NOMO-1 treated with DMSO at 0.1 percent for 48 hours (cell line): ENCODE measurements at regions not wholly inside any gene's neighbourhood (a gene's known extent, or its start where the extent isn't known, plus 50 kb on each side); places are given as distances from the start of the nearest gene placed in this dataset.
"Not testable (repeated sequence)": the region's sequence is repeated elsewhere in the genome, so short reads cannot be mapped to it uniquely, and the experiment has no call there.

Experiments
- DNase-seq: peaks from one replicate; lab custom pipeline; 2025; ENCODE audit not compliant: unreplicated experiment; lab: John Stamatoyannopoulos, UW

DNA sequence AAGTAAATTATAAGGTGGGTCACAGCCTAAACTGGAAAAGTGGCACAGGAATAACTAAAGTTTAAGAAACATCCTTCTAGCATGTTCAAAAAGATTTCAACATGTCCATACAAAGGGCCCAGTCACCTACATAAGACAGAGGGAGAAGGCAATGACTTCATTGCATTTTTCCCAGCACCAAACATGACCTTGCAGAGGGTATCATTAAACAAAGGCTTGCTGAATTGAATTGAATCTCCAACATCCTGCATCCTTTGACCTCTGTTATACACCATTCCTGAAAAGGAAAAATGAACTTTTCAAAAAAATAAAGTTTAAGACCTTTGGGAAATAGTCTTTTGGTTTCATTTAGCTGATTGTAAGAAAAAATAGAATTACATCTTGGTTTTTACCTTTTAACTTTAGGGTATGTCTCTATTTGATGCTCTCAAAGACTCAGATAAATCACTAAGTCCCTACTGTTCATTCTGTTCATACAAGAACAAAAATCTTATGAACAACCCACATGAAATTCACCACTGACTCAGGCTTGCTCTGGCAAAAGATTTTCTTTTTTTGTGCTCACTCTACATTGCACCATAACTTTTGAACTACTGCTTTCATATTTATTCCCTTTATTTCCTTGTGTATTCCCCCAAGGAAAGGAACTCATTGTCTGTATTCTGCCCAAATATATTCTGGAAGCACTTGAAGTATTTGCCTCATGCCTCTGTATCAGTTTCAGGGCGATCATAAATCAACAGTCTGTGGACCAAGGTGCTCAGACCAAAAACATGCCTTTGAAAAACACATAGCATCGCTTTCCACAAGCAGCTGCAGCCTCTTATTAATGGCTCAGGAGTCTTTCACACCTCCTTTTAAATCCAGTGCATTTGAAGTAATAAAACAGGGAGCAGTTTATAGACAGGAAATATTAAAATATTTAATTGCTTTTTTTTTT, 121.7 kb downstream of the DUSP6 start:
- no peak for DNase-seq

DNA sequence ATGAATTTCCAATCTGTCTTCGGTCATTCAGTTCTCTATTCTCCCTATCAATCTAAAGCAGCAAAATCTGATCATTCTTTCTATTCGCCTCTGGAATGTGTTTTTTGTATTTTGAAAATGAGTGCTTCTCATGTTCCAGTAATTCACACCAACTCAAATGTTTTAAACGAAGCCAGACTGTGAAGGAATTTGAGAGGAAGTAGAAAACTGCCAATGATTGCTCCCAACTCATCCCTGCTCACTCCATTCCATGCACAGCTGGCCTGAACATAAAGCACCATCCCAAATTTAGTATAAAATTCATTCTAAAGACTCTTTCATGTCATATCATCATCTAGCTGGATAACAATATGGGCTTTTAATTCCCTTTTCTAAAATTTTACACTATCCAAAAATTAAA, 123.8 kb downstream of the DUSP6 start:
- no peak for DNase-seq

DNA sequence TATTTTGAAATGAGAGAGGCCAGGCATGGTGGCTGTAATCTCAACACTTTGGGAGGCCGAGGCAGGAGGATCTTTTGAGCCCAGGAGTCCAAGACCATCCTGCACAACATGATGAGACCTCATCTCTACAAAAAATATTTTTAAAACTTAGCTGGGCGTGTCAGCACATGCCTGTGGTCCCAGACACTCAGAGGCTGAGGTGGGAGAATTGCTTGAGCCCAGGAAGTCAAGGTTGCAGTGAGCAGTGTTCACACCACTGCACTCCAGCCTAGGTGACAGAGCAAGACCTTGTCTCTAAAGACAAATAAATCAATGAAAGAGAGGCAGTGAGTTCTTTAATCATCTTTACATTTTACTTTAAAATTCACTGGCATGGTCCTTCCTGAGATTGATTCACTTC, 124.5 kb downstream of the DUSP6 start:
- DNase-seq, result no peak

DNA sequence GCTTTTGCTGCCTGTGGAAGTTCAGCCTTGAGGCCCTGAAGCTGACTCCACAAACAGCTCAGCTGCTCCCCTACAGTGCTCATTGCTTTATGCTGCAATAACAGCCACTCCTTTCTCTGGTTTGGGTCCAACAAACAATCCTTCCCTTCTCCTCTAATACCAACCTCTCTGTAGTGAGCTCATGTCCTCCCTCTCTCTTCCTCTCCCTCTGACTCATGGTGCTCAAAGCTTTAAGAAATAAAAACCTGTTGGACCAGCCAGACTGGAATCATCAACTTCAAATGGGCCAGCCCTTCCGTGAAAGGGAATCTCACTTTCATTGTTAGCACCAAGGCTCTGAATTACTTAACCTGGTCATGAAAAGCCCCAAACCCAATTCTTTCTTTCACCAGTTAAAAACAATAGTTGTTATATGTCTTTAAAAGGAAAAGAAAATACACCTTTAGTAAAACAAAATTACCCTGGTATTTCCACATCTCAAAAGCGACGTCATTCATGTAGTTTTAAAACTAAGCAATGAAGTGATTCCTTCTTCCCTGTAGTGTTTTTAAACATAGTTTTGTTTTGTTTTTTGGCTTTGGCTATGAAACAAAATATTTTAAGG, 126.4 kb downstream of the DUSP6 start:
- peak; percentile 1 for DNase-seq

DNA sequence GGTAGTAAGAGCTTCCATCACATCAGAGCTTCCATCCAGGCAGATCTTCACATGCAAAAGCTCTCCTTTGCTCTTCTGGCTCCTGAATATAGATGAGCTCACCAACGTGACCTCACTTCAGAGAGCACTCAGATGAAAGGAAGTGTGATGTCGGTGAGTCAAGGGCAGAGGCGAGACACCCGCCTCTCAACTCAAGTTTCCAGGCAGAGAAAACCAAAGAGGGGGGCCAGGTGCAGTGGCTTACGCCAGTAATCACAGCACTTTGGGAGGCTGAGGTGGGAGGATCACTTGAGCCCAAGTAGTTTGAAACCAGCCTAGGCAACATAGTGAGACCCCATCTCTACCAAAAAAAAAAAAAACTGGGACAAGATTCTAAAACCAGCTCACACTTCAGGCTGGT, 126.9 kb downstream of the DUSP6 start:
- no peak for DNase-seq

DNA sequence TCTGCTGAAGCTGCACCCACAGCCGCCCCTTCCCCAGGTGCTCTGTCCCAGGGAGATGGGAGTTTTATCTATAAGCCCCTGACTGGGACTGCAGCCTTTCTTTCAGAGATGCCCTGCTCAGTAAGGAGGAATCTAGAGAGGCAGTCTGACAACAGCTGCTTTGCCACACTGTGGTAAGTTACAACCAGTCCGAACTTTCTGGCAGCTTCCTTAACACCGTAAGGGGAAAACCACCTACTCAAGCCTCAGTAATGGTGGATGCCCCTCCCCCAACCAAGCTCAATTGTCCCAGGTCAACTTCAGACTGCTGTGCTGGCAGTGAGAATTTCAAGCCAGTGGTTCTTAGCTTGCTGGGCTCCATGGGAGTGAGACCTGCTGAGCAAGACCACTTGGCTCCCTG, 129.7 kb downstream of the DUSP6 start:
- not testable (repeated sequence) for DNase-seq

DNA sequence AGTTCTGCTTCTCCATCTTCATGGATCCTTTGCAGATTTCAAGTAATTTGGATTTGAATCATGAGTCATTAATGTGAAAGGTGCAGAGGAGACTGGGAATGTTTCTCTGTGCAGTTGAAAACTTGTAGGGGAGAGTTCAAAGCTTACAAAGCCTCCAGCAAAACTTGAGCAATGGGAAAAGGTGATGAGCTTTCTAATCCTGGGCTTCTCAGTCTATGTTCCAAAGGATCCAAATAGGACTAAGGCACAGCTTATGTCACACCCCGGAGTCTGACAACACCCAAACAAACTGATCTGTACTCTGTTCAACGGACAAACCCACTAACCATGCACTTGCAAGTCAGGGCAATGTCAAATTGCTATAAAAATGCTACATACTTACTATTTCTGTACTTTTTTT, 134.8 kb downstream of the DUSP6 start:
- no peak for DNase-seq

DNA sequence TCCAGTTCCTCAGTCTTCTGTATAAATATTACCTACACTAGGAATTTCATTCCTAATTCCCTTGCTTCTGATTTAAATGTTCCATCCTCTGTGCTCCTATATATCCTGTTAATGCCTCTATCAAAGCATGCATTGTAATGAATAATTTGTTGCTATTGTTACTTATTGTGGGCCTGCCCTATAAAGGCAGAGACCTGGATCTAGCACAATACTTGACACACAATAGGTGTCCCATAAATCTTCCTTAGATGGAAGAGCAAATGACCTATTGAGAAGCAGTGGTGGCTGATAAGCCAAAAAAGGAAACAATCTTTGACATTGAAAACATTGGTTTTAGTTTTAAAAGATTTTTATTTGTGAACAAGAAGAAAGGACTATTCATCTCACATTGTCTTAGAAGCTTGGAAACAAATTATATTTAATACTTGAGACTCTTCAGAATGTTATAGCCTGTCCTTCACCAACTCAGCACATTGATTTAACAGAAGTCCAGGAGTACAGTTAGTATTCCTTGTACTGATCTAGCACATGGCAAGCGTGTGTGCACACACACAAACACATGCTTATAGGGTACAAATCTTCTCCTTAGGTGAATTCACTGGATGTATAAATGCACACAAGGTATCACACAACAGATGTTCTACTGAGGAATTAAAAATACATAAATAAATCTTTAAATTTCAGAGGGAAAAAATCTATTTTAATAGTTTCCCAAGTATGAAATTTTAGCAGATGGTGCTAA, 135.9 kb downstream of the DUSP6 start:
- DNase-seq, result no peak

DNA sequence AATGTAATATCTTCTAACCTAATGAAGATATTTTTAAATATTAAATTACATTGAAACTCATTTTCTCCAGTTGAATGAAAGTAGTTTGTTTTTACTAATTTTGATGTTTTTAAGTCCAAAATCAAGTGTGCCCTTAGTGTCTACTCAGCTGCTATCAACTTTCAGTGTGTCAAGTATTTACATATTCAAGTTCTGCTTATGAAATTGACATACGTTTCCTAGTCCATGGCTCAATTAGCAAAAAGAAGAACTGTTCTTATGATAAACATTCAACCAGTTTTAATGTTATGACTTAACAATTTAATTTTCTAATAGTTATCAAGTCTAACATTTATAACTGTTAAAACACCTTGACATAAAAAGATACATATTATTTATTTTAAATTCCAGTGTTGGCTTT, 137.1 kb downstream of the DUSP6 start:
- peak; percentile 70 for DNase-seq

DNA sequence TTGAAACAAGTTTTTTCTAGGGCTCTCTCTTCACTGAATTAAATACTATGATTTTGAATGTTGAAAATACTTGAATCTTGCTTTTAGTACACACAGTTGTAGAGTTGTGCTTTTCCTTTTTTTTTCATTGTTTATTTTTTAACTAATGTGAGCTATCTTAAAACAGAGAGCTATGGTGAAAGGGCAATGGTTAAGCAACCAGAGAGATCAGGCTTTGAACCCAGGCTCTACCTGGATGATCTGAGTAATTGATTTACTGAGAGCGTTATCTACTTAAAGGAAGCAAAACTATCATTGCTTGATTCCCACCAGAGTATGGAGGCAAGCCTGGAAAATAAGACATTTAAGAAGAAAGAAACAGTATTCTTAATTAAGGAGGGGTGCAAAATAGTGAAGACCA, 138.6 kb downstream of the DUSP6 start:
- DNase-seq, result no peak

DNA sequence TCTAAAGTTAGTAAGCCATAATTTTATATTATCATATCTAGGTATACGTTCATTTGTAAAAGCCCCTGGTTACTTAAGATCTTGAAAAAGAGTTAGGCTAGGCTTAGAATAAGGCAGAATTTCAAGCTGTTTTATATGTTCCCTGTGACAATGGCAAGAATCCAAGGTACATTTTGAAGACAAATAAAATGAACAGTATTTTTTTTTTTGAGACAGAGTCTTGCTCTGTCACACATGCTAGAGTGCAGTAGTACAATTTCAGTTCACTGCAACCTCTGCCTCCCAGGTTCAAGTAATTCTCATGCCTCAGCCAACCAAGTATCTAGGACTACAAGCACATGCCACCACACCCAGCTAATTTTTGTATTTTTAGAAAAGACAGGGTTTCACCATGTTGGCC, 139.2 kb downstream of the DUSP6 start:
- no peak for DNase-seq

DNA sequence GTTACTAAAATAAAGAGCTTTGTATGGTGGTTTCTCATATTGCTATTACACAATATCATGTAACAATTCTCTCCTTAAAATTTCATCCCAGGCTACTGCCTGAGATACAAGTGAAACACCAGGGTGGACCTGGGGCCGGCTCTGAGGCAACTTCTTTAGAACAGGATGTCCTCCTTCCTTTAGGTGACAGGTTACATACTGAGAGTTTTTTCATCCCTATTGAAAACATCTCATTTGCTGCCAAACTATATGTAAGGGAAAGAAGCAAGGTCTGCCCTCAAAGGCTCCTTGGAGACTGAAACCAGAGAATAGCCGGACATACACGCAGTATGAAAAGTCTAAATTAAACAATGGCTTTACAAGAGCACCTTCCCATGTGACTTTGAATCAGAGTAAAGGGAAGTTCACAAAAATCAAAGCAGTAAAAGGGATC, 139.9 kb downstream of the DUSP6 start:
- peak; percentile 8 for DNase-seq

DNA sequence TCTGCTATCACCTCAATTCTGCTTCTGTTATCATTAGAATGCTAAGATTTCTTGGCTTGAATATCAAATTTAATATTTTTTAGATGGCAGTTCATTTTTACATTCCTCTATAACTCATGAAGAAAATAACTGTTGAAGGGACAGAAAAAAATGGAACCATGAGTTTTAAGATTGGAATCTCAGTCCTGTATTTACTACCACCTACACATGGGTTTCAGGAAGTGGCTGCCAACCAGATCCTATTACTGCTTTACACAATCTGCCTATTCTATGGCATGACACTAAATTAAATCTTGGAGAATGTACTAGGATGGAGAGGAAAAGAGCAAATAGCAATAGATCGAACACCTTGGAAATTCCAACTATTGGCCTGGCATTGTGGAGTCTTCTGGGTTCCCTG, 140.8 kb downstream of the DUSP6 start:
- DNase-seq, result no peak

DNA sequence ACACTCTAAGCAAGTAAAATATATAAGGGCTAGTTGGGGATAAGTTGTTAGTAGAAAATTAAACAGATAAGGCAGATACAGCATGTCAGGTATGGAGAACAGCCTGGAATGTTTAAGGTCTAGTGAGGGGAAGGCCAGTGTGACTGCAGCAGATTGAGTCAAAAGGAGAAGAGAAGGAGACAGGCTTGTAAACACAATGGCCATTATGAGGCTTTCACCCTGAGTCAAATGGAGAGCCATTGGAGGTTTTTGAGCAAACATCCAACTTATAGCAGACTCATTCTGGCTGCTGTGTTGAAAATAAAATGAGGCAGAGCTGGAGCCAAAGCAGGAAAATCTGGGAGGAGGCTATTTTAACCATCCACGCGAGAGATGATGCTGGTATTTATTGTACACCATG, 142.0 kb downstream of the DUSP6 start:
- no peak for DNase-seq

DNA sequence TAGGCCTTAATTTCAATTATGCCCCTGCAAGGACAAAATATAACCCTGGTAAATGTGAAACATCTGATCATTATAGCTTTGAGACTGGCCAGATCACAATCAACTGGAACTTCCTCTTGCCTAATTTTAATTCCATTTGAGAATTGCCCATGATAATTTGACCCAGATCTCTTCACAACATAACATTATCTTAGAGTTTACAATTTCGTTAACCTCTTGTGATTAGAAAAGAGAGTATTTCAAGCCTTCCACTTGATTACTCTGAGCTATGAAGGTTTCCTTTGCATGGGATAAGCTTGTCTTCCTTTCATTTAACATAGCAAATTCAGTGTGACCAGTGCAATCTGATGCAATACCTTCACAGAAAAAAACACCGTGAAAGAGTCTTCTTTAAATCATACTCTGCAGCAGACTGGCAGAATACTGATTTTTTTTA, 143.6 kb downstream of the DUSP6 start:
- DNase-seq, result peak; percentile 41

DNA sequence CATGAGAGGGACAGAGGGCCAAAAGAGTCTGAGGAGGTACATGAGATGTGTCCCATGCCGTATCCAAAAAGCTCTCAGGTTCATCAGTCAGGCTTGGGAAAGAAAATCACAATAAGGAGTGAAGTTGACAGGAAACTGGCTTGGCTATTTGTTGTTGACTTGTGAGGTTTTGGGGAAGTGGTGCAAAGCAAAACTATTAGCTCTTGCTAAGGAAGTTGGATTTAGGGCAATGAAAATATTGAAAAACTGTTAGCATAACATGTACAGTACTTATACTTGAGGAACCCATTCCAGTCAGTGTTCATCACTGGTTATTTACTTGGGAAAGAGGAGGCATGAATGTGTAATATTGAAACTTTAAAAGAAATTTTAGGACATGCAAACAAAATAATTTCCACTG, 145.9 kb downstream of the DUSP6 start:
- DNase-seq, result peak; percentile 44

DNA sequence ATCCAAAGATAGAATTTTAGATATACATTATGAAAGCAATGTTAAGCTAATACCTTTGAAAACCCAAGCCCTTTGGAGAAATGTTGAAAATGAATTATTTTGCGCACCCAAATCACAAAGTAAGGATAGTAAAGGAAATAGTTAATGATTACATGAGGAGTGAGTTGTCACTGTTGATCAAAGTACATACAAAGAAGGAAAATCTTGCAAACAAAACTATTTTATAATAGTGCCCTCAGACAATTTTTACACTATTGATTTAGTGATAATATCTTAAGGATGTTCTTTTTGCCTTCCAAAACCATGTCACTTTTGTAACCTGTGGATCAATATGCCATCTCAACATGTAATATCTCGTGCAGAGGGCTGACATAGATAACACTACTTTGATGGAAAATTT, 146.8 kb downstream of the DUSP6 start:
- DNase-seq, result no peak

DNA sequence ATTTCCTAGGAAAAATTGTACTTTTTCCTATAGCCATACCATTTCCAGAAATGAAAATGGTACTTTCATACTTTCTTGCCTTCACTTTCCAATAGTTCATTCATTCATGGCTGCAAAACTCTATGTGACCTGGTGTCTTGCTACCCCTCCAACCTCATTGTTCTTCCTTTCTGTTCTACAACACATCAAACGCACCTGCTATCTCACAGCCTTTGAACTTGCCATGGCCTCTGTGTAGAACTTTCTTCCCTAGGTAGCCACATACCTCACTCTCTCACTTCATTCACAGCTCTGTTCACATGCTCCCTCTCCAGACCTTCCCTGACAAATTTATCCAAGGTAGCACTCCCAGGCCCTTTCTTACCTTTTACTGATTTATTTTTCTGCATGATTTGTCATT, 149.2 kb downstream of the DUSP6 start:
- DNase-seq, result no peak

DNA sequence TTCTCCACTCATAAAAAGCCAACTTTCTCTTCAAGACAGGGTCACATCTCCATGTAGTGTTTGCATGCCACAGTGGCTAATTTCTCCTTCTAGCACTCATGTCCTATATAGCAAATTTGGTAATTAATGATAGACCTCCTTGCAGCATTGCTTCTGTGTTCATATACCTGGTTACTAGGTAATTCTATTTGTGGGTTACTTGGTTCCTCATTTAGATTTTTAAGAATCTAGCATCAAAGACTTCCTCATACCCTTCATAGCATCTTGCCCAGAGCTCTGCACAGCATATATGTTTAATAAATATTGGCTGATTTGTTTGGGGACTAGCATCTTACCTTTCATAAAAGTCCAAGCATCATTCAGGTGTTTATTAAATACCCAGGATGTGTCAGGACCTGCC, 152.1 kb downstream of the DUSP6 start:
- DNase-seq, result peak; percentile 41

DNA sequence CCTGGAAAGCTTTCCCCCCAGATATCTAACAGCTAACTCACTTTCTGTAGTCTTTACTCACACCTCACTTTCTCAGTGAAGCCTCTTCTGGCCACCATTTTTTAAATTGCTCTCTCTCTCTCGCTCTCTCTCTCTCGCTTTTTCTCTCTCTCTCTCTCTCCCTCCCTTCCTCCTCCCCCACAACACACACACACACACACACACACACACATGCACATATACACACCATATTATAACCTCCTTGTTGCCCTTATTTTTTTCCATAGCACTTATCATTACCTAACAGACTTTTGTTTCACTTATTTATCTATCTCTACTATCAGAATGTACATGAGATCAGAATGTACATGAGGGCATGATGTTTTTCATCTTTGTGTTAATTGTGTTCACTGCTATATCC, 156.8 kb downstream of the DUSP6 start:
- no peak for DNase-seq

DNA sequence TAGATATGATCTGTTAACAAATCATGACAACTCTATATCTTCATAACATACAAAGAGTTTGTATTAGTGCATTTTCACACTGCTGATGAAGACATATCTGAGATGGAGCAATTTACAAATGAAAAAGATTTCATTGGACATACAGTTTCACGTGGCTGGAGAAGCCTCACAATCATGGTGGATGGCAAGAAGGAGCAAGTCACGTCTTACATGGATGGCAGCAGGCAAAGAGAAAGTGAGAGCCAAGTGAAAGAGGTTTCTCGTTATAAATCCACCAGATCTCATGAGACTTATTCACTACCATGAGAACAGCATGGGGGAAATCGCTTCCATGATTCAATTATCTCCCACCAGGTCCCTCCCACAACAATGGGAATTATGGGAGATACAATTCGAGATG, 157.6 kb downstream of the DUSP6 start:
- DNase-seq, result no peak

DNA sequence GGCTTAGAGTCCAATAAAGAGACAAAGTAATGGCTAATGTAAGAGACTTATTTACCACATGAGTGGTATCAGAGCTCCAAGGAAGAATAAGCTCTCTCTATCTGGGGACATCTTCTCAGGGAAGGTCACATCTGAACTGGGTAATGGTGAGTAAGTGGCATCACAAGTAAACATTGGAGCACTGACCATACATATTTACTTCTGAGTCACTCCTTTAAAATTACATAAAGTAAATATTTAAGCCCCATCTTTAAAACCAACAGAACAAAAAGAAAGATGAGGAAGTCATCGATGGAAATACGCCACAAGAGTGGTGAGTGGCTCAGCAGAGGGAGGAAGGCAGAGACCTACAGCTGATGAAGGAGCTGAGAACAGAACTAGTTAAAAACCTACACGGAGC, 159.9 kb downstream of the DUSP6 start:
- no peak for DNase-seq
